Liver (tissue), 8 donors: ENCODE measurements at regions not wholly inside any gene's neighbourhood (a gene's known extent, or its start where the extent isn't known, plus 50 kb on each side); places are given as distances from the start of the nearest gene placed in this dataset.

Experiments
- DNase-seq: peaks from one replicate; pipeline ENCODE4 v3.0.0-alpha.2; 2017; ENCODE audit warnings: low spot score
- H3K27ac ChIP-seq, 2 donors: one replicate each; pipeline ENCODE4 v1.7.0; 2013; ENCODE audit warnings: inconsistent platforms in 2 of 2, low read length in 2 of 2, control low read depth in 1 of 2, low read depth in 1 of 2, mild to moderate bottlenecking in 1 of 2
- H3K27me3 ChIP-seq, 4 donors: one replicate each; pipeline versions ENCODE4 v1.6.1 to v1.7.0; 2013; ENCODE audit warnings: low read length in 3 of 4, inconsistent platforms in 1 of 4, mild to moderate bottlenecking in 1 of 4, moderate library complexity in 1 of 4; ENCODE audit not compliant: control insufficient read depth in 4 of 4, insufficient read depth in 4 of 4
- H3K36me3 ChIP-seq, 4 donors: one replicate each; pipeline versions ENCODE4 v1.6.1 to v1.7.0; 2013; ENCODE audit warnings: low read length in 3 of 4, mild to moderate bottlenecking in 3 of 4, low read depth in 1 of 4, moderate library complexity in 1 of 4; ENCODE audit not compliant: control insufficient read depth in 4 of 4, insufficient read depth in 3 of 4
- H3K4me1 ChIP-seq, 4 donors: one replicate each; pipeline versions ENCODE4 v1.6.1 to v1.7.0; 2013; ENCODE audit warnings: low read length in 3 of 4, mild to moderate bottlenecking in 3 of 4, moderate library complexity in 1 of 4; ENCODE audit not compliant: control insufficient read depth in 4 of 4, insufficient read depth in 4 of 4
- H3K4me3 ChIP-seq, 3 donors: one replicate each; pipeline versions ENCODE4 v1.6.1 to v1.7.0; 2013; ENCODE audit warnings: low read length in 3 of 3, control low read depth in 1 of 3, low read depth in 1 of 3, mild to moderate bottlenecking in 1 of 3
- H3K9ac ChIP-seq, 2 donors: one replicate each; pipeline ENCODE4 v1.7.0; 2013; ENCODE audit warnings: low read length in 2 of 2, mild to moderate bottlenecking in 2 of 2, moderate library complexity in 2 of 2, control low read depth in 1 of 2, low read depth in 1 of 2
- H3K9me3 ChIP-seq, 4 donors: one replicate each; pipeline versions ENCODE4 v1.6.1 to v1.7.0; 2013; ENCODE audit warnings: low read length in 3 of 4; ENCODE audit not compliant: control insufficient read depth in 4 of 4
- ATF3 ChIP-seq: IDR thresholded peaks from 2 replicates; pipeline ENCODE4 v1.6.1; 2016; ENCODE audit warnings: antibody characterized with exemption
- CTCF ChIP-seq: fragments of 150-350 bp; IDR thresholded peaks from 2 replicates; pipeline ENCODE4 v1.5.1; 2017; ENCODE audit warnings: improper control_type of control experiment, low read depth, low read length; ENCODE audit not compliant: missing input control
- EGR1 ChIP-seq, 2 donors: IDR thresholded peaks; 2 replicates each; pipeline ENCODE4 v1.6.1; 2016 to 2018; ENCODE audit warnings: antibody characterized with exemption in 2 of 2, low read depth in 2 of 2
- FOXA1 ChIP-seq: IDR thresholded peaks from 2 replicates; pipeline ENCODE4 v1.6.1; 2016; ENCODE audit warnings: antibody characterized with exemption
- FOXA2 ChIP-seq: IDR thresholded peaks from 2 replicates; pipeline ENCODE4 v1.6.1; 2016; ENCODE audit warnings: antibody characterized with exemption
- HNF4A ChIP-seq, 2 donors: conservative IDR thresholded peaks; 2 replicates each; pipeline ENCODE4 v1.6.1; 2016; ENCODE audit warnings: antibody characterized with exemption in 2 of 2, mild to moderate bottlenecking in 2 of 2
- HNF4G ChIP-seq: IDR thresholded peaks from 2 replicates; pipeline ENCODE4 v1.6.1; 2016; ENCODE audit warnings: antibody characterized with exemption
- MAX ChIP-seq: IDR thresholded peaks from 2 replicates; pipeline ENCODE4 v1.6.1; 2016; ENCODE audit warnings: antibody characterized with exemption
- NR2F2 ChIP-seq: IDR thresholded peaks from 2 replicates; pipeline ENCODE4 v1.6.1; 2016; ENCODE audit warnings: antibody characterized with exemption
- RAD21 ChIP-seq, 2 donors: IDR thresholded peaks; 2 replicates each; pipeline ENCODE4 v1.6.1; 2016; ENCODE audit warnings: antibody characterized with exemption in 2 of 2, mild to moderate bottlenecking in 2 of 2
- REST ChIP-seq: IDR thresholded peaks from 2 replicates; pipeline ENCODE4 v1.6.1; 2016; ENCODE audit warnings: antibody characterized with exemption, mild to moderate bottlenecking
- RXRA ChIP-seq, 2 donors: IDR thresholded peaks; 2 replicates each; pipeline ENCODE4 v1.6.1; 2017 to 2018; ENCODE audit warnings: antibody characterized with exemption in 2 of 2, mild to moderate bottlenecking in 1 of 2
- SP1 ChIP-seq: IDR thresholded peaks from 2 replicates; pipeline ENCODE4 v1.6.1; 2018; ENCODE audit warnings: antibody characterized with exemption, mild to moderate bottlenecking
- TAF1 ChIP-seq: conservative IDR thresholded peaks from 2 replicates; pipeline ENCODE4 v1.6.1; 2016; ENCODE audit warnings: antibody characterized with exemption, mild to moderate bottlenecking
- YY1 ChIP-seq: IDR thresholded peaks from 2 replicates; pipeline ENCODE4 v1.6.1; 2016; ENCODE audit warnings: antibody characterized with exemption, mild to moderate bottlenecking
- ZBTB33 ChIP-seq: IDR thresholded peaks from 2 replicates; pipeline ENCODE4 v1.6.1; 2016; ENCODE audit warnings: antibody characterized with exemption
- WGBS: extraction: QIAGEN DNeasy Blood & Tissue Kit; methylation state at CpG from one replicate; pipeline ENCODE4 v1.1.7; 2013; 5-methylcytosine and 5-hydroxymethylcytosine counted together
- donor health status: healthy.
- donor health status: healthy.
- donor health status: healthy.
- donor health status: healthy.
- donor health status: healthy.

GRCh38 chr3:104347291-104347690, 1019.4 kb upstream of the ALCAM start:
- no peaks in the 10 kb centered on the region for H3K27me3 ChIP-seq
- DNase-seq, result no peak
- no peak overlapping the region for H3K9ac ChIP-seq
- H3K4me1 ChIP-seq, result no peaks in the 10 kb centered on the region
- 26% methylated on average over 1 of the region's 1 CpG for WGBS
- H3K36me3 ChIP-seq, result no peaks in the 10 kb centered on the region
- H3K27ac ChIP-seq, result no peak overlapping the region
- TF ChIP-seq RXRA (IDR thresholded peaks at IDR 0.05), result no peak
- TF ChIP-seq CTCF, result no peak
- TF ChIP-seq TAF1, result no peak
- no peak for TF ChIP-seq SP1
- TF ChIP-seq YY1, result no peak
- TF ChIP-seq RAD21 (IDR thresholded peaks at IDR 0.05), result no peak
- TF ChIP-seq HNF4G, result no peak
- TF ChIP-seq REST, result no peak
- no peak for TF ChIP-seq ATF3
- TF ChIP-seq HNF4A (conservative IDR thresholded peaks at IDR 0.05), result no peak
- TF ChIP-seq FOXA2, result no peak
- TF ChIP-seq MAX, result no peak
- no peak for TF ChIP-seq ZBTB33
- no peak for TF ChIP-seq FOXA1
- no peak overlapping the region for H3K4me3 ChIP-seq
- H3K9me3 ChIP-seq, result no peaks in the 10 kb centered on the region

- Histone ChIP-seq H3K9me3 (no peaks in the 10 kb centered on the region), H3K36me3 (no peaks in the 10 kb centered on the region), H3K4me3 (no peak overlapping the region), H3K4me1 (no peaks in the 10 kb centered on the region), H3K27me3 (no peaks in the 10 kb centered on the region), H3K27ac (no peak overlapping the region), H3K9ac (no peak overlapping the region)
- 80% methylated on average over 1 of the region's 1 CpG for WGBS
- DNase-seq, result no peak
- TF ChIP-seq HNF4G (no peak), MAX (no peak), NR2F2 (no peak), ZBTB33 (no peak), RXRA (IDR thresholded peaks at IDR 0.05) (no peak), EGR1 (IDR thresholded peaks at IDR 0.05; ENCODE audit: low read depth in 2 of 2) (no peak), YY1 (no peak), RAD21 (IDR thresholded peaks at IDR 0.05) (no peak), REST (no peak), CTCF (no peak)
Observed at GRCh38 chr3:104349836-104350235, 1016.9 kb upstream of the ALCAM start.
